Upper lobe of left lung (tissue), 6 donors: ENCODE measurements at regions not wholly inside any gene's neighbourhood (a gene's known extent, or its start where the extent isn't known, plus 50 kb on each side); places are given as distances from the start of the nearest gene placed in this dataset.

Experiments used
- ATAC-seq, 2 donors: fragments of 200-7000 bp; cut with Tn5 transposase; one replicate each; pipeline ENCODE4 v1.9.1; 2022; ENCODE audit warnings: mild to moderate bottlenecking in 2 of 2, moderate library complexity in 2 of 2; ENCODE audit not compliant: low FRiP score in 2 of 2
- DNase-seq, 2 donors: peaks; one replicate each; pipeline ENCODE4 v3.0.0-alpha.2; 2019 to 2020
- H3K27ac ChIP-seq, 4 donors: fragments of 200-600 bp; sonication (generic); one replicate each; pipeline ENCODE4 v1.5.1; 2016 to 2019
- H3K27me3 ChIP-seq, 4 donors: fragments of 200-600 bp; sonication (generic); one replicate each; pipeline ENCODE4 v1.5.1; 2017 to 2019
- H3K36me3 ChIP-seq, 4 donors: fragments of 200-600 bp; sonication (generic); one replicate each; pipeline ENCODE4 v1.5.1; 2016 to 2019
- H3K4me1 ChIP-seq, 4 donors: fragments of 200-600 bp; sonication (generic); one replicate each; pipeline ENCODE4 v1.5.1; 2018 to 2019
- H3K4me3 ChIP-seq, 4 donors: fragments of 200-600 bp; sonication (generic); one replicate each; pipeline ENCODE4 v1.5.1; 2017 to 2019; ENCODE audit warnings: mild to moderate bottlenecking in 2 of 4, moderate library complexity in 1 of 4
- H3K9me3 ChIP-seq, 4 donors: fragments of 200-600 bp; sonication (generic); one replicate each; pipeline ENCODE4 v1.5.1; 2018 to 2019
- EP300 ChIP-seq, 4 donors: sonication (generic); formaldehyde crosslinking; IDR thresholded peaks; one replicate each; pipeline ENCODE4 v1.5.1; 2017; ENCODE audit warnings: antibody characterized with exemption in 4 of 4, control low read depth in 2 of 4
- POLR2A ChIP-seq, 4 donors: fragments of 450-650 bp; IDR thresholded peaks; one replicate each; pipeline ENCODE4 v1.5.1; 2016 to 2017; ENCODE audit warnings: antibody characterized with exemption in 4 of 4, mild to moderate bottlenecking in 2 of 4
- POLR2AphosphoS5 ChIP-seq, 2 donors: sonication (generic); formaldehyde crosslinking; IDR thresholded peaks; one replicate each; pipeline ENCODE4 v1.5.1; 2017; ENCODE audit warnings: antibody characterized with exemption in 2 of 2
- WGBS, 2 donors: methylation state at CpG; one replicate each; pipeline ENCODE4 v1.1.5; 2017 to 2018; 5-methylcytosine and 5-hydroxymethylcytosine counted together
- TF ChIP-seq, protein P1 (sequence below), 6 experiments: fragments of 450-650 bp in 4 of 6; fragments of 200-600 bp in 2 of 6; sonication (generic) in 2 of 6; IDR thresholded peaks; one replicate each; pipeline ENCODE4 v1.5.1; 2016 to 2019; ENCODE audit warnings: antibody characterized with exemption in 6 of 6
- donor health status: DM: no; HTN: no; CAD: no; lungs with moderate emphysema.
- donor health status: DM: no; HTN: yes; CAD: no; lungs with severe emphysema.

DNA sequence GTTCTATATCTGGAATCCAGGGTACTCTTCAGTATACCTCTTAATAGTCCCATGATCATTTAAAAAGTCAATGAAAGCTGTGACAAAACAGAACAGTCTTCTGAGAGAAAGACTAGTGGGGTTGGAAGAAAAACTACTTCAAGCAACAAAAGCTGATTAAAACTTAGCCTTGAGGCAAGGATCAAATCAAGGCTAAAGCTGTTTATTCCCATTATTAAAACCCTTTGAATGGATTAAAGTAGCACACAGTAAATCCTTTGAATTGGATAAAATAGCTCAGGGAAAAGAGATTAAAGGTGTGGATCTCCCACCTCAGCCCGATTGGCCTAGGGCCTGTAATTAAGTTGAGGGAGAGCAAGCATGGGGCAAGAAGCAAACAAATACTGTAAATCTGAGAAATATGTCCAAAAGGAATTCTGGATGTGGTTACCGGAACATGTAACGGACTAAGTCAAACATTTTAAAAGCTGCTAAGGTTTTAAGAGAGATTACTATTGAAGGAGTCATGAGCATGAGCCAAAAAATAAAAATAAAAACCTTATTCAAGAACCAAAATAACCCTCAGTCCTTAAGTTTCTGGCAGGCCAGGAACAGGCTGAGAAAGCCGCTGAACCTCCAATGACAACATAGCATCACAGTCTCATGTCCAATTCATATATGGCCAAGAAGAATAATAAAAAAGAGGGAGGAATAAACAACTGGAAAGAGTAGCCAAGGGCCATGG is 257.3 kb upstream of the NEIL3 start:
- DNase-seq: no peak
- WGBS, 2 donors: 86 to 92% methylated on average over 4 of the region's 4 CpGs
- Histone ChIP-seq H3K27me3 (no peaks in the 10 kb centered on the region), H3K9me3 (no peaks in the 10 kb centered on the region), H3K4me3 (no peak overlapping the region), H3K27ac (no peak overlapping the region), H3K4me1 (no peaks in the 10 kb centered on the region), H3K36me3 (no peaks in the 10 kb centered on the region)
- ATAC-seq: no peak
- TF ChIP-seq POLR2A (IDR thresholded peaks at IDR 0.05): no peak
- TF ChIP-seq, protein P1, sequence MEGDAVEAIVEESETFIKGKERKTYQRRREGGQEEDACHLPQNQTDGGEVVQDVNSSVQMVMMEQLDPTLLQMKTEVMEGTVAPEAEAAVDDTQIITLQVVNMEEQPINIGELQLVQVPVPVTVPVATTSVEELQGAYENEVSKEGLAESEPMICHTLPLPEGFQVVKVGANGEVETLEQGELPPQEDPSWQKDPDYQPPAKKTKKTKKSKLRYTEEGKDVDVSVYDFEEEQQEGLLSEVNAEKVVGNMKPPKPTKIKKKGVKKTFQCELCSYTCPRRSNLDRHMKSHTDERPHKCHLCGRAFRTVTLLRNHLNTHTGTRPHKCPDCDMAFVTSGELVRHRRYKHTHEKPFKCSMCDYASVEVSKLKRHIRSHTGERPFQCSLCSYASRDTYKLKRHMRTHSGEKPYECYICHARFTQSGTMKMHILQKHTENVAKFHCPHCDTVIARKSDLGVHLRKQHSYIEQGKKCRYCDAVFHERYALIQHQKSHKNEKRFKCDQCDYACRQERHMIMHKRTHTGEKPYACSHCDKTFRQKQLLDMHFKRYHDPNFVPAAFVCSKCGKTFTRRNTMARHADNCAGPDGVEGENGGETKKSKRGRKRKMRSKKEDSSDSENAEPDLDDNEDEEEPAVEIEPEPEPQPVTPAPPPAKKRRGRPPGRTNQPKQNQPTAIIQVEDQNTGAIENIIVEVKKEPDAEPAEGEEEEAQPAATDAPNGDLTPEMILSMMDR (IDR thresholded peaks at IDR 0.05): no peak
- TF ChIP-seq EP300 (IDR thresholded peaks at IDR 0.05): no peak
- no peak for TF ChIP-seq POLR2AphosphoS5 (IDR thresholded peaks at IDR 0.05)

DNA sequence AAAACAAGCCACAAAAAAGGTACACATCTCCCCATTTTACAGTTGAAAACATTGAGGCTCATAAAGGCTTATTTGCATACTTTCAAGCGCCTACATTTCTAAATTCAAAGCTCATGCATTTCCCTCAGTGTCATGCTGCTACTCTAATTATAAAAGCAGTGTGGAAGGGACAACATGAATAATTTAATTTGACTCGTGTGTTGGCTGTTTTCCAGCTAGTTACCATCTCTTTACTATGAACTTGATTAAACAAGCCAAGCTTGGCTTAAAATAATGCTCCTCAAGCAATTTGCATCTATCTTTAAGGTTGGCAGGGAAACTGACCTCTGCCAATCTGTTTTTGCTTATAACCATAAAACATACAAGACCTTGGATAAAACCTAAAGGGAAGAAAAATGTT is 252.5 kb upstream of the NEIL3 start:
- H3K4me1 ChIP-seq: no peaks in the 10 kb centered on the region
- H3K9me3 ChIP-seq: no peaks in the 10 kb centered on the region
- ATAC-seq (no peak), DNase-seq (no peak)
- 64 to 78% methylated on average over 2 of the region's 2 CpGs for WGBS, 2 donors
- no peaks in the 10 kb centered on the region for H3K27me3 ChIP-seq
- no peak overlapping the region for H3K4me3 ChIP-seq
- H3K27ac ChIP-seq: no peak overlapping the region
- no peaks in the 10 kb centered on the region for H3K36me3 ChIP-seq
- TF ChIP-seq POLR2A (IDR thresholded peaks at IDR 0.05): no peak
- no peak for TF ChIP-seq POLR2AphosphoS5 (IDR thresholded peaks at IDR 0.05)
- TF ChIP-seq EP300 (IDR thresholded peaks at IDR 0.05): no peak

GRCh38 chr4:177064116-177064515 is 245.6 kb upstream of the NEIL3 start:
- no peaks in the 10 kb centered on the region for H3K9me3 ChIP-seq
- no peak overlapping the region for H3K4me3 ChIP-seq
- H3K4me1 ChIP-seq: no peaks in the 10 kb centered on the region
- no peak for TF ChIP-seq POLR2AphosphoS5 (IDR thresholded peaks at IDR 0.05)
- TF ChIP-seq, protein P1 (IDR thresholded peaks at IDR 0.05): no peak
- TF ChIP-seq EP300 (IDR thresholded peaks at IDR 0.05): no peak
- no peak for TF ChIP-seq POLR2A (IDR thresholded peaks at IDR 0.05)
- no peaks in the 10 kb centered on the region for H3K27me3 ChIP-seq
- WGBS, 2 donors: 80 to 84% methylated on average over 2 of the region's 2 CpGs
- no peak overlapping the region for H3K27ac ChIP-seq
- ATAC-seq (no peak), DNase-seq (no peak)
- H3K36me3 ChIP-seq: no peaks in the 10 kb centered on the region

GRCh38 chr4:177064729-177065394 is 244.8 kb upstream of the NEIL3 start:
- TF ChIP-seq EP300 (IDR thresholded peaks at IDR 0.05): no peak
- TF ChIP-seq POLR2AphosphoS5 (IDR thresholded peaks at IDR 0.05): no peak
- TF ChIP-seq, protein P1 (IDR thresholded peaks at IDR 0.05): no peak
- TF ChIP-seq POLR2A (IDR thresholded peaks at IDR 0.05): no peak
- no peaks in the 10 kb centered on the region for H3K27me3 ChIP-seq
- no peaks in the 10 kb centered on the region for H3K9me3 ChIP-seq
- no peak overlapping the region for H3K4me3 ChIP-seq
- H3K36me3 ChIP-seq: no peaks in the 10 kb centered on the region
- 81 to 91% methylated on average over 5 of the region's 5 CpGs for WGBS, 2 donors
- no peaks in the 10 kb centered on the region for H3K4me1 ChIP-seq
- no peak for DNase-seq
- no peak for ATAC-seq
- H3K27ac ChIP-seq: no peak overlapping the region

DNA sequence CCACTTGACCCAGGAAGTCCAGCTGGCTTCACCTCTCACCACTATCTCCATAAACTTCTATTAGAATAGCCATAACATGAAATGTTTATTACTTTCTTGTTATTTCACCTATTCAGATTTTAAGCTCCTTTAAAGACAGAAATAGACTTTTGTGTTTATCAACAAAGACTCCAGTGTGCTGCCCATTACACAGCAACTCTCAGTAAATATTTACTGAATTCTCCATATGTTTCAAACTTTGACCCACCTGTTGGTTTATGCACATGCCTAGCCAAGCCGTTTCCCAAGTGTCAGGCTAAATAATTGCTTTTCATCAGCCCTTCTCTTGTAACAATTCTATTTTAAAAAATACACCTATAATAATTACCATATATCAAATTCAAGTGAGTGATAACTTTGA is 242.9 kb upstream of the NEIL3 start:
- WGBS, 2 donors: 38 to 56% methylated on average over 1 of the region's 1 CpG

More for the DNA sequence above, 242.9 kb upstream of the NEIL3 start:
- H3K4me3 ChIP-seq: no peak overlapping the region
- DNase-seq (no peak), ATAC-seq (no peak)
- no peaks in the 10 kb centered on the region for H3K27me3 ChIP-seq
- H3K4me1 ChIP-seq: no peaks in the 10 kb centered on the region
- no peak for TF ChIP-seq POLR2AphosphoS5 (IDR thresholded peaks at IDR 0.05)
- no peak for TF ChIP-seq POLR2A (IDR thresholded peaks at IDR 0.05)
- TF ChIP-seq, protein P1 (IDR thresholded peaks at IDR 0.05): no peak
- TF ChIP-seq EP300 (IDR thresholded peaks at IDR 0.05): no peak
- no peaks in the 10 kb centered on the region for H3K9me3 ChIP-seq
- H3K27ac ChIP-seq: no peak overlapping the region
- H3K36me3 ChIP-seq: no peaks in the 10 kb centered on the region
